Ishikawa (cell line): ENCODE measurements at regions not wholly inside any gene's neighbourhood (a gene's known extent, or its start where the extent isn't known, plus 50 kb on each side); places are given as distances from the start of the nearest gene placed in this dataset.

ENCODE experiments used
- CEBPB ChIP-seq: IDR thresholded peaks from 2 replicates; pipeline ENCODE4 v1.6.1; 2012
- CREB1 ChIP-seq: IDR thresholded peaks from 2 replicates; pipeline ENCODE4 v1.6.1; 2012; ENCODE audit warnings: low read depth
- EGR1 ChIP-seq: IDR thresholded peaks from 2 replicates; pipeline ENCODE4 v1.6.1; 2012
- EP300 ChIP-seq: IDR thresholded peaks from 2 replicates; pipeline ENCODE4 v1.6.1; 2012; ENCODE audit warnings: borderline replicate concordance
- FOXM1 ChIP-seq: IDR thresholded peaks from 2 replicates; pipeline ENCODE4 v1.6.1; 2012; ENCODE audit warnings: low read depth, borderline replicate concordance
- NFIC ChIP-seq: IDR thresholded peaks from 2 replicates; pipeline ENCODE4 v1.6.1; 2012
- RAD21 ChIP-seq: IDR thresholded peaks from 2 replicates; pipeline ENCODE4 v1.6.1; 2012; ENCODE audit warnings: low read depth
- TAF1 ChIP-seq: IDR thresholded peaks from 2 replicates; pipeline ENCODE4 v1.6.1; 2012; ENCODE audit warnings: low read depth, mild to moderate bottlenecking
- TCF12 ChIP-seq: IDR thresholded peaks from 2 replicates; pipeline ENCODE4 v1.6.1; 2012; ENCODE audit warnings: low read depth
- TEAD4 ChIP-seq: IDR thresholded peaks from 2 replicates; pipeline ENCODE4 v1.6.1; 2012
- YY1 ChIP-seq: IDR thresholded peaks from 2 replicates; pipeline ENCODE4 v1.6.1; 2012; ENCODE audit warnings: low read depth
- ZBTB7A ChIP-seq: IDR thresholded peaks from 2 replicates; pipeline ENCODE4 v1.6.1; 2012; ENCODE audit warnings: low read depth
- TF ChIP-seq, protein P1 (sequence below): IDR thresholded peaks from 2 replicates; pipeline ENCODE4 v1.6.1; 2012; ENCODE audit warnings: low read depth, mild to moderate bottlenecking
- TF ChIP-seq, protein P2 (sequence below): IDR thresholded peaks from 2 replicates; pipeline ENCODE4 v1.6.1; 2012
- TF ChIP-seq, protein P3 (sequence below): IDR thresholded peaks from 2 replicates; pipeline ENCODE4 v1.6.1; 2012

DNA sequence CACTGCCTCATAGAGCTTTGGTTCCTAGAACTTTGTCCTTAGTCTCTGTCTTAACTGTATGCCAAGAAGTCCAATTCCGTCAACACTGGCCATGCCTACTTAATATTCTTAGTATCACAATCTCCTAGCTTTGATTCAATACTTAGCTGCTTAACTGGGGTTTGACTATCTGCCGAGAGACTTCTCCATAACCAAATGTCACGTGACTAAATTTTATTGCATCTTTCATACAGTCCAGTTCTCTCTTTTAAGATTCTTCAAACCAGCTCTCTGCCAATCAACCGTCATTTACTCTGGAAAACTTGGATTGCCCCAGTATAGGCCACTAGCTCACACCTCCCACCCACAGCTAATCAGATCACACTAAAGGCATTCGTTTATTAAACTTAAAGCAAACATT is 122.8 kb downstream of the ATXN7L3B start:
- TF ChIP-seq TEAD4 = no peak
- TF ChIP-seq, protein P1, sequence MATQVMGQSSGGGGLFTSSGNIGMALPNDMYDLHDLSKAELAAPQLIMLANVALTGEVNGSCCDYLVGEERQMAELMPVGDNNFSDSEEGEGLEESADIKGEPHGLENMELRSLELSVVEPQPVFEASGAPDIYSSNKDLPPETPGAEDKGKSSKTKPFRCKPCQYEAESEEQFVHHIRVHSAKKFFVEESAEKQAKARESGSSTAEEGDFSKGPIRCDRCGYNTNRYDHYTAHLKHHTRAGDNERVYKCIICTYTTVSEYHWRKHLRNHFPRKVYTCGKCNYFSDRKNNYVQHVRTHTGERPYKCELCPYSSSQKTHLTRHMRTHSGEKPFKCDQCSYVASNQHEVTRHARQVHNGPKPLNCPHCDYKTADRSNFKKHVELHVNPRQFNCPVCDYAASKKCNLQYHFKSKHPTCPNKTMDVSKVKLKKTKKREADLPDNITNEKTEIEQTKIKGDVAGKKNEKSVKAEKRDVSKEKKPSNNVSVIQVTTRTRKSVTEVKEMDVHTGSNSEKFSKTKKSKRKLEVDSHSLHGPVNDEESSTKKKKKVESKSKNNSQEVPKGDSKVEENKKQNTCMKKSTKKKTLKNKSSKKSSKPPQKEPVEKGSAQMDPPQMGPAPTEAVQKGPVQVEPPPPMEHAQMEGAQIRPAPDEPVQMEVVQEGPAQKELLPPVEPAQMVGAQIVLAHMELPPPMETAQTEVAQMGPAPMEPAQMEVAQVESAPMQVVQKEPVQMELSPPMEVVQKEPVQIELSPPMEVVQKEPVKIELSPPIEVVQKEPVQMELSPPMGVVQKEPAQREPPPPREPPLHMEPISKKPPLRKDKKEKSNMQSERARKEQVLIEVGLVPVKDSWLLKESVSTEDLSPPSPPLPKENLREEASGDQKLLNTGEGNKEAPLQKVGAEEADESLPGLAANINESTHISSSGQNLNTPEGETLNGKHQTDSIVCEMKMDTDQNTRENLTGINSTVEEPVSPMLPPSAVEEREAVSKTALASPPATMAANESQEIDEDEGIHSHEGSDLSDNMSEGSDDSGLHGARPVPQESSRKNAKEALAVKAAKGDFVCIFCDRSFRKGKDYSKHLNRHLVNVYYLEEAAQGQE = no peak
- TF ChIP-seq CREB1 = no peak
- TF ChIP-seq NFIC = no peak
- no peak for TF ChIP-seq EGR1
- no peak for TF ChIP-seq RAD21
- TF ChIP-seq, protein P2, sequence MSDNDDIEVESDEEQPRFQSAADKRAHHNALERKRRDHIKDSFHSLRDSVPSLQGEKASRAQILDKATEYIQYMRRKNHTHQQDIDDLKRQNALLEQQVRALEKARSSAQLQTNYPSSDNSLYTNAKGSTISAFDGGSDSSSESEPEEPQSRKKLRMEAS = no peak
- no peak for TF ChIP-seq FOXM1
- TF ChIP-seq CEBPB = no peak
- no peak for TF ChIP-seq ZBTB7A
- TF ChIP-seq TCF12 = no peak
- no peak for TF ChIP-seq EP300
- no peak for TF ChIP-seq YY1
- no peak for TF ChIP-seq TAF1
- TF ChIP-seq, protein P3, sequence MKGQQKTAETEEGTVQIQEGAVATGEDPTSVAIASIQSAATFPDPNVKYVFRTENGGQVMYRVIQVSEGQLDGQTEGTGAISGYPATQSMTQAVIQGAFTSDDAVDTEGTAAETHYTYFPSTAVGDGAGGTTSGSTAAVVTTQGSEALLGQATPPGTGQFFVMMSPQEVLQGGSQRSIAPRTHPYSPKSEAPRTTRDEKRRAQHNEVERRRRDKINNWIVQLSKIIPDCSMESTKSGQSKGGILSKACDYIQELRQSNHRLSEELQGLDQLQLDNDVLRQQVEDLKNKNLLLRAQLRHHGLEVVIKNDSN = no peak

DNA sequence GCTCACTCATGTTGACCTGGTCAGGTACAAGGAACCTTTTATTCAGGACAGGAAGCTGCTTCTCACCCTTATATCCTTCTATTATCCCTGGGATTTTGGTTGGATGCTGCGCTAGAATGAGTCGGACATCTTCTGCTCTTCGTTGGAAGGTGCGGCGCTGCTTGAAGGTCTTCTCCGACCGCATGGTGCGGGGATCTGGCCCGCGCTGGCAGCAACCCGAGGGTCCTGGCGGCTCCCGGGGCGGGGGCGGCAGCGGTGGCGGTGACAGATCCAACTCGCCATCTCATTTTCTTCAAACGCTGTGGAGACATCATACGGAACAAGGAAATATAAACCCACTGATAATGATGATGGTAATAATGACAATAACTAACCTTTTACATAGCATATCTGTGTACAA is 126.3 kb downstream of the ATXN7L3B start:
- TF ChIP-seq, protein P1 = no peak
- TF ChIP-seq EP300 (no peak), FOXM1 (no peak), TEAD4 (no peak), EGR1 (no peak), NFIC (no peak), CEBPB (no peak), CREB1 (no peak), TCF12 (no peak), TAF1 (no peak), ZBTB7A (no peak), RAD21 (no peak), YY1 (no peak)
- TF ChIP-seq, protein P2 = no peak
- TF ChIP-seq, protein P3 = no peak

DNA sequence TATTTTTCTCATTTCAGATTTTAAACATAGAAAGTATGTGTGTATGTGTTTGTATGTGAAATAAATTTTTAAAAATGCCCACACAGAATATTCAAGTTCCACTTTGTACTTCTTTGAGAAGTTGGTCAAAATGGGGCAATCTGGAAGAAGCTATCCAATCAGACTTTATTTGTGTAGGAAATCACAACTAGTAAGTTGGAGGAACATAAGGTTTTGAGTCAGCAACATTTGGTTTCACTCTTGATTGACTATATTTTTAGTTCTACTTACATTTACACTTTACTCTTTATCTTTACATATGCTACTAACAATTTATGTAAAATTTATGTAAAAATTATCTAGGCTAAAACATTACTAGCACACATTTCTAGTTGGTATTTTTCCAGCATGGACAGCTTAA is 128.1 kb downstream of the ATXN7L3B start:
- TF ChIP-seq, protein P2 = no peak
- TF ChIP-seq EGR1 (no peak), YY1 (no peak), ZBTB7A (no peak), CEBPB (no peak), CREB1 (no peak), TEAD4 (no peak), FOXM1 (no peak), EP300 (no peak), NFIC (no peak), RAD21 (no peak), TAF1 (no peak), TCF12 (no peak)
- TF ChIP-seq, protein P1 = no peak
- TF ChIP-seq, protein P3 = no peak

DNA sequence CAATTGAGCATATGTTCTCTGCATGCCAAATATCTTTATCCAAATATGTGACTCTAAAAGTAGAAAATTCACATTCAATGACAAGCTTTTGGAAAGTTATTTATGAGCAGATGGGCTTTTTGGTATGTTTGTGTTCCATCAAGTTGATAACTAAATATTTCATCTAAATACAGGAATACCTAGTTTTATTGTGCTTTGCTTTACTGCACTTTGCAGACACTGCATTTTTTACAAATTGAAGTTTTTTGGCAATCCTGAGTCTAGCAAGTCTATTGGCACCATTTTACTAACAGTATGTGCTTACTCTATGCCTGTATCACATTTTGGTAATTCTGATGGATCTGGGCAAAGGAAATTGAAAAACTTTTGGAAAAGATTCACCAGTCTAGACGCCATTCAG is 133.8 kb downstream of the ATXN7L3B start:
- TF ChIP-seq EGR1 = no peak
- TF ChIP-seq TEAD4 = no peak
- TF ChIP-seq, protein P1 = no peak
- TF ChIP-seq, protein P2 = no peak
- no peak for TF ChIP-seq TCF12
